OCI-LY3 (cell line): ENCODE measurements at regions not wholly inside any gene's neighbourhood (a gene's known extent, or its start where the extent isn't known, plus 50 kb on each side); places are given as distances from the start of the nearest gene placed in this dataset.

Experiments
- H2AFZ ChIP-seq: fragments of 200-600, 300-600 bp; shearing (Covaris generic); 2 replicates; pipeline ENCODE4 v1.6.0; 2014; ENCODE audit warnings: antibody characterized with exemption, low read depth, low read length
- H3K27ac ChIP-seq: fragments of 200-600, 300-600 bp; sonication (generic); 2 replicates; pipeline ENCODE4 v1.5.1; 2014; ENCODE audit warnings: mild to moderate bottlenecking, low read length, moderate library complexity, mixed read lengths
- H3K27me3 ChIP-seq: fragments of 200-600, 300-600 bp; sonication (generic); 2 replicates; pipeline ENCODE4 v1.6.1; 2014; ENCODE audit warnings: low read depth, low read length, mixed read lengths
- H3K36me3 ChIP-seq: fragments of 200-600, 300-600 bp; sonication (generic); replicated peaks from 2 replicates; pipeline ENCODE3; 2014; ENCODE audit warnings: low read depth, low read length, mixed read lengths
- H3K4me1 ChIP-seq: fragments of 300-600, 200-600 bp; sonication (generic); 2 replicates; pipeline ENCODE4 v1.6.1; 2014; ENCODE audit warnings: low read length, mixed read lengths
- H3K4me2 ChIP-seq: fragments of 200-600, 300-600 bp; sonication (generic); 2 replicates; pipeline ENCODE4 v1.6.1; 2014; ENCODE audit warnings: low read length, mixed read lengths
- H3K4me3 ChIP-seq: fragments of 300-600, 200-600 bp; sonication (generic); 2 replicates; pipeline ENCODE4 v1.5.1; 2014; ENCODE audit warnings: antibody characterized with exemption, mild to moderate bottlenecking, low read length, moderate library complexity
- H3K79me2 ChIP-seq: fragments of 300-600, 200-600 bp; shearing (Covaris generic); 2 replicates; pipeline ENCODE4 v1.6.1; 2014; ENCODE audit warnings: mild to moderate bottlenecking, low read length, mixed read lengths
- H3K9ac ChIP-seq: fragments of 300-600, 200-600 bp; shearing (Covaris generic); 2 replicates; pipeline ENCODE4 v1.6.0; 2014; ENCODE audit warnings: mild to moderate bottlenecking, low read length, moderate library complexity
- H3K9me3 ChIP-seq: fragments of 200-600, 300-600 bp; shearing (Covaris generic); 2 replicates; pipeline ENCODE4 v1.6.1; 2014; ENCODE audit warnings: low read length, mixed read lengths; ENCODE audit not compliant: insufficient read depth
- H4K20me1 ChIP-seq: fragments of 200-600, 300-600 bp; sonication (generic); 2 replicates; pipeline ENCODE4 v1.6.1; 2016; ENCODE audit warnings: low read length, mixed read lengths; ENCODE audit not compliant: insufficient read depth
- CTCF ChIP-seq: fragments of 200-600, 300-600 bp; sonication (generic); IDR thresholded peaks from 2 replicates; pipeline ENCODE4 v1.5.1; 2014; ENCODE audit warnings: antibody characterized with exemption, low read length, low read depth
- EZH2phosphoT487 ChIP-seq: fragments of 200-600 bp; shearing (Covaris generic); IDR thresholded peaks from 2 replicates; pipeline ENCODE4 v1.6.1; 2018; ENCODE audit warnings: antibody characterized with exemption, mixed run types, low read depth

GRCh38 chr5:88948746-88949600 is 66.0 kb upstream of the MEF2C start:
- no peak overlapping the region for H3K4me2 ChIP-seq
- H3K9ac ChIP-seq = no peak overlapping the region
- no peaks in the 10 kb centered on the region for H3K36me3 ChIP-seq
- no peaks in the 10 kb centered on the region for H3K79me2 ChIP-seq
- H2AFZ ChIP-seq = no peak overlapping the region
- TF ChIP-seq EZH2phosphoT487 (no peak), CTCF (no peak)
- no peaks in the 10 kb centered on the region for H3K27me3 ChIP-seq
- H4K20me1 ChIP-seq = no peaks in the 10 kb centered on the region
- peaks cover 9% of the 10 kb centered on the region for H3K4me1 ChIP-seq
- H3K4me3 ChIP-seq = no peak overlapping the region
- H3K9me3 ChIP-seq = no peaks in the 10 kb centered on the region
- H3K27ac ChIP-seq = no peak overlapping the region

- no peaks in the 10 kb centered on the region for H3K27me3 ChIP-seq
- H3K4me3 ChIP-seq = no peak overlapping the region
- no peak overlapping the region for H3K27ac ChIP-seq
- H3K4me2 ChIP-seq = no peak overlapping the region
- H3K79me2 ChIP-seq = no peaks in the 10 kb centered on the region
- TF ChIP-seq EZH2phosphoT487 = no peak
- no peak for TF ChIP-seq CTCF
- no peak overlapping the region for H3K9ac ChIP-seq
- H2AFZ ChIP-seq = no peak overlapping the region
- no peaks in the 10 kb centered on the region for H3K9me3 ChIP-seq
- H3K4me1 ChIP-seq = no peaks in the 10 kb centered on the region
- H3K36me3 ChIP-seq = no peaks in the 10 kb centered on the region
- no peaks in the 10 kb centered on the region for H4K20me1 ChIP-seq
Observed at GRCh38 chr5:88944751-88945531, 62.0 kb upstream of the MEF2C start.

- Histone ChIP-seq H3K4me2 (no peak overlapping the region), H3K9ac (no peak overlapping the region), H3K9me3 (no peaks in the 10 kb centered on the region), H3K27me3 (no peaks in the 10 kb centered on the region), H2AFZ (no peak overlapping the region), H3K4me1 (no peaks in the 10 kb centered on the region), H4K20me1 (no peaks in the 10 kb centered on the region), H3K4me3 (no peak overlapping the region), H3K79me2 (no peaks in the 10 kb centered on the region), H3K36me3 (no peaks in the 10 kb centered on the region), H3K27ac (no peak overlapping the region)
- no peak for TF ChIP-seq CTCF
- no peak for TF ChIP-seq EZH2phosphoT487
Observed at GRCh38 chr5:88941581-88941980, 58.6 kb upstream of the MEF2C start.

- no peak for TF ChIP-seq CTCF
- no peak for TF ChIP-seq EZH2phosphoT487
- no peaks in the 10 kb centered on the region for H3K36me3 ChIP-seq
- no peaks in the 10 kb centered on the region for H3K4me1 ChIP-seq
- no peaks in the 10 kb centered on the region for H4K20me1 ChIP-seq
- H3K79me2 ChIP-seq = no peaks in the 10 kb centered on the region
- H3K4me2 ChIP-seq = no peak overlapping the region
- no peak overlapping the region for H3K4me3 ChIP-seq
- H3K27me3 ChIP-seq = no peaks in the 10 kb centered on the region
- no peak overlapping the region for H3K9ac ChIP-seq
- H3K9me3 ChIP-seq = no peaks in the 10 kb centered on the region
- H3K27ac ChIP-seq = no peak overlapping the region
- no peak overlapping the region for H2AFZ ChIP-seq
Observed at GRCh38 chr5:88940713-88941112, 57.7 kb upstream of the MEF2C start.
